ENCODE measurements at regions not wholly inside any gene's neighbourhood (a gene's known extent, or its start where the extent isn't known, plus 50 kb on each side); places are given as distances from the start of the nearest gene placed in this dataset.
"Not testable (repeated sequence)": the region's sequence is repeated elsewhere in the genome, so short reads cannot be mapped to it uniquely, and the experiment has no call there.

DNA sequence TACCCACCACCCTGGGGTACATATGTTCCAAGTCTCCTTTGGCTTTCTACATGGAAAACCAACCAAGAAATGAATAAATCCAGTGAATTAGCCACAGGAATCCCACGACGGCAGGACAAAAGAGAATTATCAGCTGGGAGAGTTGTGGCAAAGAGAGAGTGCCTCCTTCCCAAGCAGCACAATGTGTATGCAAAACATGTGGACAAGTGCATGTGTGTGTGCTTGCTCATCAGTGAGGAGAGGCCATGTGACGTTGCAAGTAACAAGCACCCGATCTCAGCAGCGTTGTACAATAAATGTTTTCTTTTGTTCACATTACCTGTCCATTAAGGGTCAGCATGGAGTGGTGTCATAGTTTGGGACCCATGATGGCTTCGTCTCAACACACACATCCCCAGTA, 50.0 kb upstream of the EMX2 start:
- no peak for DNase-seq

DNA sequence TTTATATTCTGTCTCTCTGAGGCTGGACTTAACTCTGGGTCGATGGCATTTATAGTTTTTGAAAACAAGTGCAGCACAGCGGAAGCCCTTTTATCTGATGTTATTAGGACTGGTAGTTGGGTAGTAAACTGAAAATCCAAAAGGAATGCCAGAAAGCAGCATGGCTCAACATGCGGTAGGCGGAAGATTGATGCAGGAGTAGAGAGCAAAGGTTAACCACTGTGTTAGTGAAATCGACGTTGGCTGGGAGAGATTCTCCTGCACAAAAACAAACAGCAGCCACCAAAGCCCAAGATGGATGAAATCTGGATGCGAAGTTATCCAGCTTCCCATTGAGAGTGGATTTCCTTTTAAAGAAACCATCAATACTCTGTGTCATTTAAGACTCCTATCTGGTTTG, 54.5 kb upstream of the EMX2 start:
- no peak for DNase-seq

DNA sequence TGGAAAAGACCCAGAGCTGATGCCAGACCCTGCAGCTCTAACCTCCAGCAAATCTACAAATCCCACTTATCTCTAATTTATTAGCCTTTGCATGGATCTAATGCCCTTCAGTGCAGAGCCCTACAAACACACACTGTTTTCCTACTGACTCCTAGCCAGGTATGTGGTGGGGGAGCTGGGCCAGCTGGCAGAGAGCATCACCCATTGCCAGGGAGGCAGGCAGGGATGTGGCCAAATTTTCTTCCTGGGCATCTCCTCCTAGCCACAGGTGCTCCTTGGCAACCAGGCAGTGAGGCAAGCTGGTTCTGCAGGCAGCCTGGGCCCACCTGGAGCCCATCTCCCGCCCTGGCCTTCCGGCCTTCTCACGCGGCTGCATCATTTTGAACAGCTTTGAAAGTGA, 55.9 kb upstream of the EMX2 start:
- no peak for DNase-seq

DNA sequence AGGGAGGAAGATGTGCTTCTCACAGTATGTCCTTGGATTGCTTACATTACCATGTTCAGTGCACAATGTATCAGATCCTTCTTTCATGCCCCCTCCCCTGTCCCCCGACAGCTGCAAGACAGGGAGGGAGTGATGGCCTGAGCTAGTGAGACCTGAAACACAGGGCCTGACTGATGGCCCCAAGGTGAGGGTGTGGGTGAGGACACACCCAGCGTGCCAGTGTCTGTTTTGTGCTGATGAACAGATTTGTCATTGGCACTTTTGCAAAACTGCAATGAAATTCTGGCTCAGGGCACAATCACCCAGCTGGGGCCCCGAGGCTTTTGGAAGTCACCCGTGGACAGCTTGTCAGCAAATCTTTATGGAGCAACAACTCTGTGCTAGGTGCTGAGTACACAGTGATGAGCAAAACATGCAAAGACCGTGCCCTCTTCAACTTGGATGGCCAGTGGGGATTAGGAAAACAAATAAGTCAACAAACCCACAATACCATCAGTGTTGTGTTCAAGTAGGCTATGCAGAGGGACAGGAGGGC, 59.4 kb upstream of the EMX2 start:
- no peak for DNase-seq

DNA sequence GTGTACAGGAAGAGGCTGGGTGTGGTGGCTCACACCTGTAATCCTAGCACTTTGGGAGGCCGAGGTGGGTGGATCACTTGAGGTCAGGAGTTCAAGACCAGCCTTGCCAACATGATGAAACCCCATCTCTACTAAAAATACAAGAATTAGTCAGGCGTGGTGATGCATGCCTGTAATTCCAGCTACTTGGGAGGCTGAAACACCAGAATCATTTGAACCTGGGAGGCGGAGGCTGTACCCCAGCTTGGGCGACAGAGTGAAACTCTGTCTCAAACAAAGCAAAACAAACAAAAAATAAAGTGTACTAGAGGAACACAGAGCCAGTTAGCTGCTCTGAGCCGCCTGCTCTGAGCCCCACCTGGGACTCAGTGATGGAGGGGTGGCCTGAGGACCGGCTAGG, 61.5 kb upstream of the EMX2 start:
- not testable (repeated sequence) for DNase-seq

DNA sequence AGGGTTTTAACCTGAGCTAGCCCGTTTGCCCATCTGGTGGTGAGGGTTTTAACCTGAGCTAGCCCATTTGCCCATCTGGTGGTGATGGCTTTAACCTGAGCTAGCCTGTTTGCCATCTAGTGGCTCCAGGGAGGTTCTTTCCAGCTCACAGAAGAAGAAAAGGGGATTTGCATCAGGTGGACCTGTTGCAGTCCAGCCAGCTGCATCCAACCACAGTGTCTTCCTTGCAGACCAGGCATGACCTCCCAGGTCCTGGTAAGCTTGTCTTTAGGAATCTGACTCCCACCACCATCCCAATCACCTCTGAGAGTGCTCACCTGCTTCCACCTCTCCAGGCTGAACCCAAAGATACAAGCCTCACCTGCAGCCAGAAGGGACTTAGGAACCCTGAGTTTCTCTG, 62.4 kb upstream of the EMX2 start:
- no peak for DNase-seq

DNA sequence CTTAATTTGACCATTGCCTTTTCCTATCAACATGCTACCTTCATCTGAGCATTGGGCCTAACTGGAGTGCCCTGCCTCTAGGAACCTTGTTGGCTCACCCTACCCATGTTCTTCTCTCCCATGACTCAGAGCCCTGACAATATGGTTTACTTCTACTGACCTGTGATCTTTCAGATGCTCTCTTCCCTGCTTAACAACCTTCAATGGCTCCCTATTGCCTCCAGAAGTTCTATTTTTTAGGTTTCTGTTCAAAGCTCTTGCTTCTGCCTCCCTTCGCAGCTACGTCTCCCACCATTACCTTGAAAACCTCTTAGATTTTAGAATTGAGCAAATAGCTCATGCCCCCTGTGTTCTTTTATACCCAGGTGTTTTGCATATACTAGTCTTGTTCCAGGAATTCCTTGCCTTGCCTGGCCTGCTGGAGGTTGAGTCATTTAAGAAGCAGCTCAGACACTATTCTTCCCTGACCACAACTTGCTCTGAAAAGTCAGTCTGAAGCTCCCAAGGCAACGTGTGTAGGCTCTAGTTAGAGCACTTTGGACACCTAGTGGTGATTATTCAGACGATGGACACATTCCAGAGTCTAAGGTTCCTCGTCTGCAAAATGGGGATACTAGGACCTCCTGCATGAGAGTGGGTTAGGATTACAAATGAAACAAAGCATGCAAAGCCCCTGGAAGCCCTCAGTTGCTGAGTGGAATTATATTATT, 64.4 kb upstream of the EMX2 start:
- no peak for DNase-seq

DNA sequence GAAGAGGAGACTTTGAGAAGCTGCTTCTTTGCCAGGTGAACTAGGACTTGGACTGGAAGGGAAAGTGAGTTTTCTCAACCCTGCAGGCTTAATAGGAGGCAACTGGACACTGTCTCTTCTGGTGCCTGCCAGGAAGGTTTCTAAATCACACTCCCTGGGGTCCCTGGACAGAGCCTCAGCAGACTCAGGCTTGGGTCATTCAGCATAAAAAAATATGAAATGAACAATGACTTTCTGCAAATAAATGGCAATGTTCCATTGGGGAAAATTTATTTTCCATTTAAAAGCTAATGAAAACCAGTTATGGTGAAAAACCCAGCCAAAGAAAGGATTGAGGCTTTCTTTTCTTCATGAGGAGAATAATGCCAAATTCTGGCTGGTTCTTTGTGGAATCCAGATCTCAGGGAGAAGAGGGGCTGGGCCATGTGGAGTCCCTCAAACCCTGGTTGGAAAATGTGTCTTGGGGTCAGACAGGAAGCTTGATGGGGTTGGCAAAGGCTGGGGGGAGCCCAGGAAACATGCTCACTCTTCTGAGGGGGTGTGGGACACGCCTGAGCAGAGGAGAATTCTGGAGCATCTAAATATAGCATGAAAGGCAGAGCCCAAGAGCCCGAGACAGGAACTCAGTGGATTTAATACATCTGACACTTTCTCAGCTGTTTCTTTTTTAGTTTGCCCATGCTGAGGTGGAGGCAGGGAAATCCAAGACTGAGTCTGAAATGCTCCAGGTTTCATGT, 65.2 kb upstream of the EMX2 start:
- no peak for DNase-seq

DNA sequence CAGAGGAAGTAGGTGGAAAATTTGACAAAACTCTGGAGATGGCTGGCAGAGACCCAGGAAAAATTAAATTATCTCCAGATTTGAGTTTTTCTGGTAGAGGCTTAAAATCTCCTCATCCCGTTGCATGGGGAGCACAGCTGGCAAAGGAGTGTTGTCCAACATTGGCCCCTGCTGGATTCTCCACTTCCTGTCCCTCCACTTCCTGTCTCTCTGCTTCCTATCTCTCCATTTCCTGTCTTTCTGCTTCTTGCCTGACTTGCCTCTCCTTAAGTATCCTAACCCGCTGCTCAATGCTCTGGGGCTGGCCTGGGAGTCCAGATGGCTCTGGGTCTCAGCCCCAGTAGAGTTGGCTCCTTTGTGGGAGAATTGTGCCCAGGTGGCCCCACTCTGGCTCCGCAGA, 65.8 kb upstream of the EMX2 start:
- no peak for DNase-seq

DNA sequence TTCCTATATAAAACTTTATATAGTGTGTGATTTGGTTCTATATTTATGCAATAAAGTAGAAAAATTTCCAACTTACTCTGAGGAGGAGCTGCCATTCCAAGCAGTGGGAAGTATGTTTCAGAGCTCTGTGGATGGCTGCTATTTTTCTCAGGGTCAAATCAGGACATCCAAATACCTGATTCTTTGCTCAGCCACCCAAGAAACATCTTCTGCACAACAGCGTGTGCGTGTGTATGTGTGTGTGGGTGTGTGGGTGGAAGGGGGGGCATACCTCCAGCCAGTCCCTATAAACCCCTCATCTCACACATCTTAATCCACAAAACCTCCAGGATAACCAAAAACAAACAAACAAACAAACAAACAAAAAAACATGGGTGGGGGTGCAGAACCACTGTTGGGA, 66.3 kb upstream of the EMX2 start:
- no peak for DNase-seq

DNA sequence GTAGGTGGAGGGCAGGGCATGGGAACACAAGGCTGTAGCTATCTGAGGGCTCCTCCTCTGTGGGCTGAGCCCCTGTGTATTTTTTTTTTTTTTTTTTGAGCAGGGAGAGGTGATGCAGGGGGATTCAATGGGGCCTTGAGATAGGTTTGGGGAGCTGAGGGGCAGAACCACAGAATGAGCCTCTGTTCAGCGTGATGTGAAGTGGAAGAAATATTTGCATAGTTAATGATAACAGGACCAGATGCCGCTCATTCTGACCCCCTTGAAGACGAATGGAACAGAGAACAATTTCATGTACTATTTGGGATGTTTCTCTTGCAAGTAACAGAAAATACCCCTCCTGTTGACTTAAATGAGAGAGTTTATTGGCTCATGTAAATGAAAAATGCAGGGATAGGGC, 69.7 kb upstream of the EMX2 start:
- no peak for DNase-seq

DNA sequence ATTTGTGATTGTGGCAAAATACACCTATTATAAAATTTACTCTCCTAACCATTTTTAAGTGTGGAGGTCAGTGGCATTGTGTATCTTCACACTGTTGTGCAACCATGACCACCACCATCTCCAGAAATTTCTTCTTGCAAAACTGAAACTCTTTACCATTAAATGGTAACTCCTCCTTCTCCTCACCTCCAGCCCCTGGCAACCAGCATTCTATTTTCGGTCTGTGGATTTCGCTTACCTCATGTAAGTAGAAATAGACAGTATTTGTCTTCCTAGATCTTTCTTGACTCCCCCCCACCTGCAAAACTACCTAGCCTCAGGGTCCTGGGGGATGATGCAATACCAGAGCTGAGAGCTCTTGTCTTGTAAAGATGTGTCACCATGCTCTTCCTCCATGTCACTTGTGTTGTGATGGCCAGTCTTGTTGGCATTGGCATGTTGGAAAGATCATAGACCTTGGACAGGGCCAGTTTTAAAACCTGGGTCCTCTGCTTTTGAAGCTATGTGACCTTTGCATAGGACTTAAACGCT, 71.1 kb upstream of the EMX2 start:
- DNase-seq = no peak

DNA sequence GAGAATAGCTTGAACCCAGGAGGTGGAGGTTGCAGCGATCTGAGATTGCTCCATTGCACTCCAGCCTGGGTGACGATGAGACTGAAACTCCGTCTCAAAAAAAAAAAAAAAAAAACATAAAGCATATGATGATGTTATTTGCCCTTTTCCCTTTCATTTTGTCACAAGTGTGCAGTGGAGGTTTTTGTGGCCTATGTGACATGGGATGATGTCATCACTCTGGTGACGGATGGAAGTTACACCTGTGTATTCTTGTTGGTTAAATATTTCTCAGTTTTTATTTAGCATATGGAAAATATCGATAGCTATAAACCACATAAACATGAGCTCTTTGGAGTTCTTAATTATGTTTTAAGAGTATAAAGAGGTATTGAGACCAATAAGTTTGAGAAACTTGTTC, 71.8 kb upstream of the EMX2 start:
- no peak for DNase-seq

DNA sequence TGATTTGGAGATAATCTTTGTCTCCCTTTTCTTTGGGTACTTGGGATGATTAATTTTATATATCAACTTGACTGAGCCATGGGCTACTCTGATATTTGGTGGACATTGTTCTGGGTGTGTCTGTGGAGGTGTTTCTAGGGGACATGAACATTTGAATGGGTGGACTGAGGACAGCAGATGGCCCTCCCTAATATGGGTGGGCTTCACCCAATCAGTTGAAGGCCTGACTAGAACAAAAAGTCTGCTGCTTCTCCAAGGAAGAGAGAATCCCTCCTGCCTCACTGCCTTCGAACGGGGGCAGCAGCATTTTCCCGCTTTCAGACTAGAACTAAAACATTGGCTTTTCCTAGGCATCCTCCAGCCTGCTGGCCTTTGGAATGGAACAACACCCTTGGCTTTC, 73.9 kb upstream of the EMX2 start:
- DNase-seq = no peak

DNA sequence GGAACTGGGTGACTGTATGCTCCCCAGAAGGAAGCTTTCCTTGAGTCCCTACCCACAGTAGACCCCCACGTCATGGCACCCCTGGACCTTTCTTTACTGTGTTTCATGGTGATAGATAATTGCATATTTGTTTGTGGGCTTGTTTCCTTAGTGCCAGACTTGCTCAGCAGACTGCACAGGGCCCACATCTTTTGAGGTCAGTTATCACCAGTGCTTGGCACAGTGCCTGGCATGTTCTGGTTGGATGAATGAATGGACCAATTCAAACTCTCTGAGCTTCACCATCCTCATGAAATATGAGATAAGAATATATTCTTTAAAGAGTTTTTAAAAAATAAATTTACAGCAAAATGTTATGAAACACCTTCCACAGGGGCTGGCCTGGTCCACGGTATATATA, 78.4 kb upstream of the EMX2 start:
- no peak for DNase-seq

DNA sequence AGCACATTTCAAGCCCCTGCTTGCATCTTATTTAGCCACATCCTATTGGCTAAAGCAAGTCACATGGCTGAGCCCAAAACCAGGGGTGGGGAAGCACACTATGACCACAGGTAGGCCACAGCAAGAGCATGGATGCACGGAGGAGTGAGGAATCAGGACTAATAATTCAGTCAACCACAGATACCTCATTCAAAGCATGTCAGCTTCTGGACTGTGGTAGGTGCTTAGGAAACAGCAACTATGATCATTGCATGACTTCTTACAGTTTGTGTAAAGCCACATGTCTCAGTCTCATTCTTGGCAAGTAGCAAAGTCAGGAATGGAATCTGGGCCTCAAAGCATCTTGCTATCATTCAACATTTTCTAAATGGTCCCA, 79.0 kb upstream of the EMX2 start:
- no peak for DNase-seq

DNA sequence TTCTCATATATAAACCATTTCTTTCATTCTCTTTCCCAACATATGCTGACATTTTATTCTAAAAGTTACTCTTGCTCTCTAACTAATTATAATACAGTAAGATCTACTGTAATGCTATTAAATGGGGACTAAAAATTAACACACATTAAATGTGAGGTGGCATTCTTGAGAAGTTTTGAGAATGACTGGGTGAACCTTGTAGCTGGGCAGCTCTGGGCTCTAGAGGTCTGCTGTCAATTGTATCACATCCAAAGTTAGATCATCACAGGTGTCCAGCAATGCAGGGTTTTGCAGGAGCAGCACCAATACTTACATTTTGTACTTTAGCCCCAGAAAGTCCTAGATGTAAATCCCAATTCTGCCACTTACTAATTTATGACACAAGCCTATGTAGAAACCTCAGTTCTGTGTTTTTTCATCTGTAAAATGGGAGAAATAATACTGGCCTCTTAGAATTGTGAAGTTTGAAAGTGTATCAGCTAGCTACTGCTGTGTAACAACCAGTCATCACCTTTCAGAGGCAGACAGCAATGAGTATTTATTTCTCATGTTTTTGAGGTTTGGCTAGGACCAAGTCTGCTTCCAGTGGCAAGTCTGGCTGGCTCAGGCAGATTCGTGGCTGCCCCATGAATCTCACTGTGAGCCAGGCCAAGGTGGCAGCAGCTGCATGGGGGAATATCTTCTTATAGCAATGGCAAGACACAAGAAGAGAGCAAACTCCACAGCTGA, 79.6 kb upstream of the EMX2 start:
- no peak for DNase-seq

DNA sequence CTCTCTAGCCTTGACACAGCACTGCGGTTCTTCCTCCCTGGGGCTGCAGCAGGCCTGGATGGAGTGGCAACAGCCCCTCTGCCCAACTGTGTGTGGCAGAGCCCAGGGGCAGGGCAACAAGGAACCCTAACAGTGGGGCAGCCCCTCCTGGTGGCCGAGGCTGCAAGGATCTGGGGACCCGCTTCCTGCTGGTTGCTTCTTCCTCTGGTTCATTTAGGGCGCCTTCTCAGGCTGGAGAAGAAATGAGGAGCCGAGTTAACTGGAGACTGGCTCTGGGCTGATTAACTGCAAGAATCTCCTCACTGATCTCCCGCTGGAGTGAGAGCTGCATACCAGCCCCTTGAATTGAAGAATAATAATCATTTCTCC, 80.1 kb upstream of the EMX2 start:
- DNase-seq = no peak

DNA sequence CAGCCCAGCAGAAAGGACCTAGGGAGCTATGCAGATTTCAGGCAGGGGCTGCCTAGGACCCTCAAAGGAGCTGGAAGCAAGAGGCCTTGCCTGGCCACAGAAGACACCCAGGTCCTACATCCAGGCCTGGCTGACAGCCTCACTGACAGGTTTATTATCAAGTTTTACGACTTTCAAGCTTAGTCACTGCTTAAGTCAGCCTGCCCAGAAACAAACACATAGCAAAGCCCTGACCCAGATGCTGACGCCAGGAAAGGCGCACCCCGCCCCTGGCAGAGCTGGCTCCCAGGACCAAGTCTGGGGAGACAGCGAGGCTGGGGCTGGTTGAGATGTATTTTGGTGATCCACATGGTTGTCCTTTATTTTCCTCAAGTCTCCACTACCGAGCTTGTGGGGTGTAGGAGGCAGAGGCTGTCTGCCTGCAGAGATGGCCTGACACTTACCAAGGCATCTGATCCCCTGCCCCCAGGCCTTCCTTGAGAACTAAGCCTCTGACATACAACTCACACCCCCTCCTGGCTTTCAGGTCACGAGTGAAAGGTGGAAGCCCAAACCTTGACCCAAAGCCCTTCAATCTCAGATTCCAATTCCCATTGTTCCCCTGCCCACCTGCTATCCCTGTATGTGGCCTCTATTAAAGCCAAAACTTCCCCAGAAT, 80.7 kb upstream of the EMX2 start:
- no peak for DNase-seq

DNA sequence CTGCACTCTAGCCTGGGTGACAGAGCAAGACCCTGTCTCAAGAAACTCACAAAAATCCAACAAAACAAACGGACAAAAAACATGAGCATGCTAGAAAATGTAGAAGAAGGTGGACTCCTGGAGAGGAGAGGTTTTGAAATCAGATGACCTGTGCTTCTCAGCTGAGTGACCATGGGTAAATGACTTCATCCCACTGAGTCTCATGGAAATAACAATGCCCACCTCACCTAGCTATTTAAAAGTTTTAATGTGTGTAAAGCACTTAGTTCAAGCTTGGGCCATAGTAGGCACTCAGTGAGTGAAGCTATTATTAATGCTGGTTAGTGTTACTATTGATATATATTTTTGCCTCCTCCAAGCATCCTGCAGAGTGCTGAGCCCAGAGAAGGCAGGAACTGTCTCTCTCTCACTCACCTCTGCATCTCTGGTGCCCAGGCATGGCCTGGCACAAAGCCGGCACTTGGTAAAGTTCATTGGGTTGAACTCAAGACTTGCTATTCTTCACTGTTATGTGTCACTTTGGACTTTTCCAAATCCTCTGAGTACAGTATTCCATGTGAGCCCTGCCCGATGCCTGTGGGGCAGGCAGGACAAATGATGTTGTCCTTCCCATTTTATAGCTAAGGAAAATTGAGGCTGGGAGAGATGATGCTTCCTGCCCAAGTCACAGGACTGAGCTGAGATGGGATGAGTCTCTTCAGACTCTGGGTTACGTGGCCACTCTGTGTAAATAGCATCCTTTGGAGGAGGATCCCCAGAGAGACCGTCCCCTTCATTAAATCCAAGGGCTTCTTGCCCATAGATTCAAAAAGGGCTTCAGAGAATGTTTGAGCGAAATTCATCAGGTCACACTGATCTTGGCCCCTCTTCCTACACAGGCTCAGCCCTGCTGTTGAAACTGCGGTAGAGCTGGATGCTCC, 81.4 kb upstream of the EMX2 start:
- DNase-seq = no peak

DNA sequence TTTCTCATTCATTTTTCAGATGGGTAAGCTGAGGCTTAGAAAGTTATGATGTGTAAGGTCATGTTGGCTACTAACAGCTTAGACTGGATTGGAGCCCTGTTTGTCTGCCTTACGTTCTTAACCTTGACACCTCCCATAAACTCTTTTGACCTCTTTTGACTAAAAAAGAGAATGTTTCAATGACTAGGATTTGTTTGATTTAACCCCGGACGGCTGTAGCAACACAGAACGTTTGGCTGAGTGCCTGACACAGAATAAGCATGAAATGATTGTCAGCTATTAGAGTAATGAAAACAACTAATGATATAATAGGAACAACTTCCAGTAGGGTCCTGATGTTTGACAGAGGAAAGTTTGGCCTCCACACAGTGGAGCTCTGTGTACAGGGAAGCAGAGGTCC, 83.3 kb upstream of the PDZD8 start:
- DNase-seq = no peak

DNA sequence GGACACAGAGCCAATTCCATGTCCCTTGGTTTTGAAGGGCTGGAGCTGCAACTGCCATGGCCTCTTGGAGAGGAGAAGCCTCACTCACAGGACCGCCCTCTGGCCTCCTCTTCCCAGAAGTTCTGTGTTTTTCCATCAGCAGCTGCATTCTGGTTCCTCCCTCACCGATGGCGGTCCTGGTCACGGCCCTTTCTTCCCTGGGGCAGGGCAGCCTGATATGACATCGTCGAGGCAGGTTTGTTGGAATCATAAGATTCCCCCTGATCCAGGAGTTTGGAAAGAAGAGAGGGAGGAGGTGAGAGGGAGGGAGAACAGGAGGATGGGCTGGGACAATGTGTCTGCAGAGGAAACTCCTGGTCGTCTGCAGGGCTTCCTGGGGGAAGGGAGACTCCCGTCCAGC, 82.7 kb upstream of the PDZD8 start:
- DNase-seq = no peak

All from activated CD8-positive, alpha-beta memory T cell treated with anti-CD3 and anti-CD28 coated beads, Interleukin-2, amount 50 U/mL, for 4 hours (primary cell).